Superior temporal gyrus (tissue), 1 donor: ENCODE measurements at regions not wholly inside any gene's neighbourhood (a gene's known extent, or its start where the extent isn't known, plus 50 kb on each side); places are given as distances from the start of the nearest gene placed in this dataset.

Experiments used
- DNase-seq: peaks from one replicate; pipeline ENCODE4 v3.0.0-alpha.2; 2016; ENCODE audit errors: extremely low spot score

DNA sequence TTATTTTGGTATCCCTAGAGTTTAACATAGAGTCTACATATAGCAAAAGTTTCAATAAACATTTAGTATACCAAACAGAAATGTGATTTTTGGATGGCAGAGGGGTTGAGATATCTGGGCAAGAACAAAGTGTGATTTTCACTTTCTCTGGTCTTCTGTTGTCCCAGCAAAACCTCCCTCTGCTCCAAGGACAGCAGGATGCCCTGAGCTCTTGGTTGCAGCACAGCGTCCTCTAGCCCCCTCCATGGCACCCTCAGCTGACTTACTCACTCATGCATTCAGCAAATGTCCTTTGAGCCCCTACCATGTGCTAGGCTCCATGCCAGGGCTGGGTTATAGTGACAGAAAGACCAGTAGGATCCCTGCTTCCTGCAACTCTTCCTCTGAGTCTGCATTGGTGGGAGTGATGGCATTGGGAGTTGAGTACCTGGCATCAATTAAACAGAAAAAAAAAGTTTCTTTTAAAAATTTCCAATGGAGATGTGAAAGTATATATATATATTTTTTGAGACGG, 104.8 kb upstream of the UBL3 start:
- no peak for DNase-seq

DNA sequence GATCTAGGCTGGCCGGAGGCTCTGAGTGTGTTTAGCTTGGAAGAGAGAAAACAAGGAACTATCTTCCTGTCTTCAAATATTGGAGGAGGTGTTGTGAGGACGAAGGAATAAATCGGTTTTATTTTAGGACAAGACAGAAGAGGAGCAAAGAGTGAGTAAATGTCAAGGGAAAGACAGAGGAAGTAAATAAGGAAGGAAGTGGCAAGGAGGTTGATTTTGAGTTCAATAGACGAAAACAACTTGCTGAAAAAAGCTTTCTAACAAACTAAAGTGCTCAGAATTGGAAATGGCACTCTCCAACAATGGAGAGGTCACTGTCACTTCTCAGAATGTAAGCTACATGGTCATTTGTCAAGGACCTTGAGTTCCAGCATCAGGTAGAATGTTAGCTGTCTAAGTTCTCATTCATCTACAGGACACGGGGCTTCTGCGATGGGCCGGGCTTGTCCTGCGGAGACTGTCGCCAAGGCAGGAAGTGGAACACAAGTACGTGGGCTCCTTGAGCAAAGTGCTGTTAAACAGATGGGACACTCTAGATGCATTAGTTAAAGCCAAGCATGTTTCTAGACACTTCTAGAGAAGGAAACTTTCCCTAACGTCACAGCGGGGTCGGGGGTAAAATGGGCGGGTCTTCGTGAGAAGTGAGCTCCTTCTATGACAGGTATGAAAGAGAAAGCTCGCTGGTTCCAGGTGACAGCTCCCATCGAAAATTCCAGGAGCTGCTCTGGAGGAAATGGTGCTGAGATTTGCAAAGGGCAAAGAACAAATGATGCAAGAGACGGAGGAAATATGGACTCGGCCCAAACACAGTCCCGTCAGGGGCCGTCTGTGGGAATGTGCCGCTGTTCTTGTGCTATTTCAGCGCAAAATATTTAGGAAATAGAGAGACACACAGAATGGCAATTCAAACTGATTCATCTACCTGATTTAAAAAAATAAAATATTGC, 103.9 kb upstream of the UBL3 start:
- DNase-seq: no peak

DNA sequence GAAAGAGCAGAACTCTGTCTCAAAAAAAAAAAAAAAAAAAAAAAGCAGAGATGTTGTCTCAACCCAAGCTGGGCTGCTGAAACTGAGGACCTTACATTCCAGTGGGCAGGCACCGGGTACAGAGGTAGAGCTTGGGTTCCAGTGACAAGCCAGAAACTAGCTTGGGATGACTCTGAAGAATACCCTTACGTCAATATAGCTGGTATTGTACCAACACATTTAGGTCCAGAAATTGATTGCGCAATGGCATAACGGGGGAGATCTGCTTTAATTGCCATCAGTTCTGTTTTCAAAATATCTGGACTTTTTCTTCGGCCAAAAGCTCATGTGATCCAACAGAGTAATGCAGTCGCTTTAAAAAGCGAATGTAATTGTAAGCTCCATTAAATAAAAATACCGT, 103.1 kb upstream of the UBL3 start:
- no peak for DNase-seq

DNA sequence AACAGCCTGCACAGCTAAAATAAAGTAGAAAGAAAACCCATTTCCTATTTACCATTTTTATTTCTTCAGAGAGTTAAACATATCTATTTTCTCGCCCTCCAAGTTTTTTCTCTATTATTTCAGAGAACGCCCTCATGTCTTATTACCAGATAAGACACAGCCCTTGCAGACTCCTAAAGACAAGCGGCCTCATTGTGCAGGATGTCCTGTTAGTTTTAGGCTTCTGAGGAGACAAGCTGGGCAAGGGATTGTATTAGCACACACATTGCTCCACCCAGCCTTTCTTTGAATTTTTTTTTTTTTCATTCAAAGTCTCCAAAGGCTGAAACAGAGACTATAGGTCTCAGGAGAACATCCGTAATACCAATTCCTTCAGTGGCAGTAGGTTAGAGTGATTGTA, 101.8 kb upstream of the UBL3 start:
- DNase-seq: no peak

DNA sequence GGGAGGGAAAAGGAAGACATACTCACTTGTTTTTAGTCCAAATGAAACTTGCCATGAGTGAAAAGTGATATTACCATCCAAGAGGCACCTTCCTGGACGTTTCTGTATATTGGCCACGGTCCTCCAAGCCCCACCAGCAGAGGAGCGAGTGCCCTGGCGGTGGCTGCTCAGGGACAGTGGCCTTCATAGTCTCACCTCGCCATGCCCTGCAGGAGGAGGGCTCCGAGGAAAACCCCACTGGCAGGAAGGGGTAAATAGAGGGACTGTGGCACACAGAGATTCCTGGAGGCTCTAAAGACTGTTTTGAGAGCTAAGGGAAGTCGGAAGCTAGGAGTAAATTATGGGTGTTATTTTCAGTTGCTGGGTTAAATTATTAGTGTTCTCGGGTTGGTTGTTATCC, 98.4 kb upstream of the UBL3 start:
- DNase-seq: no peak

DNA sequence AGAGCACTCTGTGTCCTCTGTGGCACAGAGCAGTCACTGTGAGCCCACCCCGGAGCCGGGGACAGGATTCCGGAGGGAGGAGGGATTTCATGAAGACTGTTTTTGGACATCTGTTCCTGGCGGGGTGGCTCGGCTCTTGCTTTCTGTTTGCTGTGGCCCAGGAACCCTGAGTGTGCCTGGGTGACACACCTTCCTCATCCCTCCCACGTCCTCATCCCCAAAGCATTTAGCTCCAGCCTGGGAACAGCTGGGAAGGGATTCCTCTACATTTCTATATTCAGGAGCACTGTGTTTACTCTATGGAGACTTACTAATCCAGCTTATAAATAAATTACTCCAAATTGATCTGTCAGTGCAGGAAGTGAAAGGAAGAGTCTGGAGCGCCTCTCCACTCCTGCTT, 97.8 kb upstream of the UBL3 start:
- no peak for DNase-seq

DNA sequence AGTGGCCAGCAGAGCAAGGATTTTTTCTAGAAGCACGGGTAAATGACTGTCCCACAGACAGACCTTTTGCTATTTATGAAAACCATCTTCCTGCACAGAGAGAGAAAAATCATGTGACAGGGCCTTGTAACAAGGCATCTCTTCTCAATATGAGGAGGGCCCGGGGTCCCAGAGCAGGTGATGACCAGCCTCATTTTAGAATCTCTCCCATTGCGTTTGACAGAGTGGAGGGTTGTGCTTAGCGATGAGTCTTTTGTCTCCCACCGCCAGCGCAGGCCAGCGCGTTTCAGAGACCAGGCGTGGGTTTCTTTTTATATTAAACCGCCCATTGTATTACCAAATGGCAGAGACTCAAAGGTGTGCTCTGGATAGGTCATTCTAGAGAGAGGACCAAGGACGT, 97.4 kb upstream of the UBL3 start:
- DNase-seq: no peak

DNA sequence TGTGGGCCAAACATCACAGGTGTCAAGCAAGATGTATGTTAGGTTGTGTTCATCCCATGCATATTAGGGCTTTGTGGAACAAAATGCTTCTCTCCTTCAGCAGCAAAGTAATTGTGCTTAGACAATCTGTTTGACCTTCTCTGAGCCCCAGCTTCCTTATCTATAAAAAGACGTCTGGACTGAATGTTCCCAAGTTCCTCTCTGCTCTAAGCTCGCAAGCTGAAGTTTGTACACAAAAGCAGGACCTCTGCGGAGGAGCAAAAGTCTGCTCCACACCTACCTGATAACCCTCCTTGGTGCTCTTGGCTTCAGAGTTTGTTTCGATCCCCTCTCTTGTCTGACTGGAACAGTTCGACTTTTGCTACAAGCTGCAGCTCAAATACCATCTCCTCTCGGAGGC, 95.7 kb upstream of the UBL3 start:
- DNase-seq: no peak

DNA sequence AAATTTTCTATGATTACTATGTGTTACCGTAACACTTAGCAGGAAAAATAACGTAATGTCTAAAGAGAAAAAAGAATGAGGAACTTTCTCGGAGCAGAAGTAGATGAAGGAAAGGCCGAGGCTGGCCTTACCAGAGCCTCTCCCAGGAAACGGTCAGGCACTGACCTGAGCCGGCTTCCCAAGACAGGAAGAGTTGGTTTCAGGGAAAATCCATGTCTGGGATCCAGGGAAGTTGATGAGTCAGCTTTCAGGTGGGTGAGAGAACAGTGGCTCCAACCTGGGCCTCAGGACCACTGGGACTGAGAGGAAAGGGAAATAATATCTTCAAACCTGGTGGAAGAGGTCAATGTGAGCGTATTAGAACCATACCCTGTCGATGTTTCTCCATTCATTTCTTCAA, 93.3 kb upstream of the UBL3 start:
- DNase-seq: no peak

DNA sequence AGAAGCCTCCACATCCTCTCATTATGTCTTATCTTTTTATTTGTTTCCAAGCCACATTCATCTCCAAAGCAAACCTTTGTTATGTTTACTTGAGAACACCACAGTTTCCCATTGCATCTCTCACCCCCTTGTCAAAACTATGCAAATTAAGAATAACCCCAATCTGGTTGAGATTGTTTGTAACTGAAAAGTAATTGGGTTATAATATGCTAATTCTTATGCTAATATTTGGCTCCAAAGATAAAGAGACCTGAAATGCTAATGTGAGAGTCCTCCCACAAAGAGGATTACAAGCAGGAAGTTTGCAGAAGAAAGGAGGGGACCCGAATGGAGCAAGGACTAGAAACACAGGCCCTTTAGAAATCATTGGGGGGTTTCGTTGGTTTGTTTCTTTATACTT, 92.9 kb upstream of the UBL3 start:
- no peak for DNase-seq

DNA sequence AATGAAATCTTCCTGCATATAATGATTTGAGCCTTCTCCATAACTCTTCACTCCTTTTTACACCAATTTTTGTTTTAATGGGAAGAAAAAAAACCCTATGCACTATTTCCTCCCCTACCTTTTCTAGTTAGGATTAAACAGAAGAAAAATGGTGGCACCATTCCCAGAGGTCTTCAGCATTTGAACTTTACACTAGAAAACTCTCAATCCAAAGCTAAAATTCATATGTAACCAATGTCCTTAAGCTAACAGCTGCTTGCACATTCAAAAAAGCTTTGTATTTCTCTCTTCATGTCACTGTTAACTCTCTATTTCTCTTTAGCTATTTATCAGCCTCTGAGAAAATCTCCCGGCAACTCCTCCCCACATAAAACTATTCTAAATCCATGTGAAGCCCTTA, 90.3 kb upstream of the UBL3 start:
- DNase-seq: no peak

DNA sequence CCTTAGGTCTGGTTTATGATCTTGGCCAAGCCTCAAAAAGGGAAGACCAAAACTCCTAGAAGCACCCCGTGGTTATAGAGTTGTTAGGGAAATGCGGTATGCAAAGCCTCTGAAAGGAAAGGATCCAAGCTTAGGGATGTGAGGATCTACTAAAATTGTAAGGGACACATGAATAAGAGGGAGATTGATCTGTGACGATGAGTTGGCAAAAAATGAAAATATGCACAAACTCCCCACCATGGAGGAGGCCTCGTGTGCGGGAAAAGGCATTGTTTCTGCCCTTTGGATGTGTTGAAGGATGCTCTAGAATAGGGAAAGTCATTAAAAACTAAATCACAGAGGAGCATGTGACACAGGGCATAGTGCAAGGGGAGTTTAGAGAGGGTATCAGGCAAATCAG, 88.7 kb upstream of the UBL3 start:
- no peak for DNase-seq

DNA sequence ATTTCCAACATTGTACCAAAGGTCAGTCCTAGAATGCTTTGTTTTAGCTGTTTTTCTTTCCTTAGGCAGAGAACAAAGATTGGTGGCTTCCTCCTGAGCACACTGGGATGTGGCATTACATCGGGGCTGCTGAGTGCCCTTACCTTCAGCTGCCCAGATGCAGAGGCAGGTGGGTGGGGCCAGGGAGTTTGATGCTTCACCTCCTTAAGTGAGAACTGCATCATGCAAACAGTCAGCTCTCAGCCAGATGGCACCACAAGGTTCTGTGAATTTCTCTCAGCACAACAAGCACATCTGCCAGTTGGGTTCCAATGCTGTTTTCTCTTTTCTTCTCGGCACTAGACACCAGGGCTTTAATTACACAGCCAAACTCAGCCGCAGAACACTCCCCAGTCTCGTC, 87.4 kb upstream of the UBL3 start:
- no peak for DNase-seq

DNA sequence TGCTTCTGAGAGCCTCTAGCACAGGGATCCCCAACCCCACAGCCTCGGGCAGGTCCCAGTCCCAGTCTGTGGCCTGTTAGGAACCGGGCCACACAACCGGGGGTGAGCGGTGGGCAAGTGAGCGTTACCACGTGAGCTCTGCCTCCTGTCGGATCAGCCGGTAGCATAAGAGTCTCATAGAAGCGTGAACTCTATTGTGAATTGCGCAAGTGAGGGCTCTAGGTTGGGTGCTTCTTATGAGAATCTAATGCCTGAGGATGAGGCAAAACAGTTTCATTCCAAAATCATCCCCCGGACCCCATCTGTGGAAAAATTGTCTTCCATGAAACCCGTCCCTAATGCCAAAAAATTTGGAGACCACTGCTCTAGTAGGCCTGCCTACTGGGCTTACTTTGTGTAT, 87.0 kb upstream of the UBL3 start:
- DNase-seq: no peak

DNA sequence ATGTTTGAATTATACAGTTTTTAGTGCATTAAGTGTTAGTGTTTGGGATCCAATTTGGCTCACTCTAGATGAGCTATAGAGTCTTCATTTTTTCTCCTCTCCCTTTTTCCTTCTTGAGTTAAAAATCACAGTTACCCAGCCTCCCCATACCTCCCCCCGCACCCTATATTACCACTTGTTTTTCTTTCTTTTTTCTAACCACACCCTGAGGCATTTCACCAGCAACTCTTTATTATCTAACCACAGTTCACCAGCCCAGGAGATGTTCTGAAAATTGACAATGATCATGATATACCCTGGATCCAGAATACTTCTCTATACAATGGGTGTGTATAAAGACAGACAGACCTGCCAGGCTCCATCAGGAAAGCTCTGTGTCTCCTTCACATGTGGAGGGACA, 86.5 kb upstream of the UBL3 start:
- no peak for DNase-seq

DNA sequence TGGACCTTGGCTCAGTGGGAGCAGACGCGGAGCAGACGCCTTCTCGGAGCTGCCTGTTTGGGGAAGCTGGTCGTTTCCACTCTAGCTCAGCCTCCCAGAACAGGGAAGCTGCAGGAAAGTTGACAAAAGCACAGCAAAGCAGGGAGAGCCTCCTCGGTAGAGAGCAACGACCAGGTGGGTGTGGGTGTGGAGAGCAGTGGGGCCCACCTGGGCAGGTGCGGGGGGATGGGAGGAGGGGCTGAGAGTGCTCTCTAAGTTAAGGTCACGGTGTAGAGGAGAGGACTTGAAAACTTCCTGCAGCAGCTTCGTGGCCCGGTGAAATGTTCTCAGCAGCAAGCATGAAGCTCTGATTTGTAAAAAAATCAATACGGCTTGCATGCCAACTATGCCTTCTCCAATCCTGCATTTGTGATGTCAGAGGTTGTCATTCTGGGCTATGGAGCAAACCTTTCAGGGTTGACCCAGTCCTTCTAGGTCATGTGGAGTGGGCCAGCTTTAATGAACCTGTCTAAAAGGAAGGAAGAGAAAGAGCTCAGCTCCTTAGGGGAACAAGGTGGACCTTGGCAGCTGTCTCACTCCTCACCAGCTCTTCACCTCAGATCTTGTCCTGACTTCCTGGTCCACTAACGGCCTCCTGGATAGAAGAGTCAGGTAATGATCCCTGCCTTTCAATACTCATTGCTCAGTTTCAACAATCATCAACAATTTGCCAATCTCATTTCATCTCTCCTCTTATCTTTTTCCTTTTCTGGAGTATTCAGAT, 85.8 kb upstream of the UBL3 start:
- no peak for DNase-seq

DNA sequence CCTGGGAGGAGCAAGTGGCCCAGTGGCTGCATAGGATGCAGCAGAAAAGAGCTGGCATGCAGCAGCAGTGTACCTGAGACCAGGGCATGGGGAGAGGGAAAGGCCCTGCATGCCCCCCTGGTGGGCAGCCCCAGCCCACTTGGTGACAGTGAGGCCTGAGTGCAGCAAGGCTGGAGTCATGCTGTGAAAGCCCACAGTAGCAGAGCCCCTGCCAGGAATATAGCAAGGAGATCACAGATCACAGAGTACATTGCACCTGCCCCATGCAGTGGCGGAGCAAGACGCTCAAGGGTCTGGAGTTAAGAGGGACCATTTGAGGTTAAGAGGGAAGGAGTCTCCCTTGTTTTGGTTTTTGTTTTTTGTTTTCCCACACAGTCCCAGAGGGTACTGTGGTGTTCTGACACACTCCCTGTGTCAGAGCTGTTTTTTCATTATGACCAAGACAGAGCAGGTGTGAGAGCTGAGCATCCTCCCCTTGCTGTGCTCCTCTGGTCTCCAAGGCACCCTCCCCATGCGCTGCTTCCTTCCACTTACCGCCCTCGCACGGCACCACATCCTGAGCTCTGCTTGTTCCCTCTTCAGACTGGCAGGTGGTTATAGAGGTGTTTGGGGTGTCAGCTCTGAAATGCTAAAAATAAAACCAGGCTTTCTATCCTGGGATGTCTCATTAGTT, 85.0 kb upstream of the UBL3 start:
- no peak for DNase-seq

DNA sequence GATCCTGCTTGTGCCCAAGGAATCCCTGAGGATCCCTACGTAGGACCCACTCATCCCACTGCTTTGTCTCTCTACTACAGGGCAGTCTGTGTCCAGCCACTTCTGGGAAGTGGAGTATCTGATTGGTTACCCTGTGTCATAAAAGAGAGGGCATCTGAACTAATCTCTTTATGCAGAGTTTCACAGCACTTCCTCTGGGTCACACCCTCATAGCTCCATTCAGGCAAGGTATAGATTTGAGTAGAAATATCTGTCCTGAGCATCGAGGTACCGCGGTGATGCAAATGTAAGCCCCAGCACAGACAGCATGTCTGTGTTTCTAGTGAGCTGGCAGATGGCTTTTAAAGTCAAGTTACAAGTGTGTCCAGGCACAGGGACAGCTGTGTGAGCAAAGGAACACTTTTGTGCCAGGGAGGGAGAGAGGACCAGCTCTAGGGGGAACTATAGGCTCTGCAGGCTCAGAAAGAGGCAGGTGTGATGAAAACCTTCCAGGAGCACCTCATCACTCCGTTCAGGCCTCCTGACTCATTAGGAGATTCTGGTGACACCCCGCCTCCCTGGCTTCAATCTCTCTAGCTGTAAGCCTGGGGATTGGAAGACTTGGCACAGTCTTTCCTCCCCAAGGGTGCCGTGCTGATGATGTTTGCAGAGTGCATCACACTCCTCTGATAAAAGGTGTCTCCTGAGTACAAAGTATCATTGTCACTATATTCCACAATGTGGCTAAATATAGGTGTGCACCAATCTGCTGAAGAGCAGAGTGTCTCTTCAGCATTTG, 84.3 kb upstream of the UBL3 start:
- DNase-seq: no peak

DNA sequence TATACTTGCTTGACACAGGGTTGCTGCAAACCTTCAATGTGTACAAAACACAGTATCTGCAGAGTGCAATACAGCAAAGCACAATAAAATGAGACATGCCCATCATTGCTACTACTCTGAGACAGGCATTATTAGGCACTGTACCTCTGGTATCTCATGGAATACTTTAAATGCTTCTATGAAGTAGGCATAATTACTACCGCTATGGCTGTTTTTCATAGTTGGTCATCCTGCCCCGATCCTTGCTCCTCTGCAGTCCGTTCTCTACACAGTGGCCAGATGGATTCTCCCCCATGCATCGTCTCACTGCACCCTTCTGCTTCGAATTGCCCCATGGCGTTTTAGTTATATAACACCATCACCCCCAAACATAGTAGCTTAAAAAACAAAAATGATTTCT, 83.0 kb upstream of the UBL3 start:
- DNase-seq: no peak

DNA sequence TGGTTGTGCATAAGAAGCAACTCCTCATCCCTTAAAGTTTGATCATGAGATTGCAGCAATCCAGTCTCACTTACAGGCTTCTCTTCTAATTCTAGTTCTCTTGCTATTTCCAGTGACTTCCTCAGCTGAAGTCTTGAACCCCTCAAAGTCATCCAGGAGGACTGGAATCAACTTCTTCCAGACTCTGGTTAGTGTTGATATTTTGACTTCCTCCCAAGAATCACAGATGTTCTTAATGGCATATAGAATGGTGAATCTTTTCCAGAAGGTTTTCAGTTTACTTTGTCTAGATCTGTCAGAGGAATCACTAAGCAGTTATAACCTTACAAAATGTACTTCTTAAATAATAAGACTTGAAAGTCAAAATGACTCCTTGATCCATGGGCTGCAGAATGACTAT, 81.3 kb upstream of the UBL3 start:
- no peak for DNase-seq

DNA sequence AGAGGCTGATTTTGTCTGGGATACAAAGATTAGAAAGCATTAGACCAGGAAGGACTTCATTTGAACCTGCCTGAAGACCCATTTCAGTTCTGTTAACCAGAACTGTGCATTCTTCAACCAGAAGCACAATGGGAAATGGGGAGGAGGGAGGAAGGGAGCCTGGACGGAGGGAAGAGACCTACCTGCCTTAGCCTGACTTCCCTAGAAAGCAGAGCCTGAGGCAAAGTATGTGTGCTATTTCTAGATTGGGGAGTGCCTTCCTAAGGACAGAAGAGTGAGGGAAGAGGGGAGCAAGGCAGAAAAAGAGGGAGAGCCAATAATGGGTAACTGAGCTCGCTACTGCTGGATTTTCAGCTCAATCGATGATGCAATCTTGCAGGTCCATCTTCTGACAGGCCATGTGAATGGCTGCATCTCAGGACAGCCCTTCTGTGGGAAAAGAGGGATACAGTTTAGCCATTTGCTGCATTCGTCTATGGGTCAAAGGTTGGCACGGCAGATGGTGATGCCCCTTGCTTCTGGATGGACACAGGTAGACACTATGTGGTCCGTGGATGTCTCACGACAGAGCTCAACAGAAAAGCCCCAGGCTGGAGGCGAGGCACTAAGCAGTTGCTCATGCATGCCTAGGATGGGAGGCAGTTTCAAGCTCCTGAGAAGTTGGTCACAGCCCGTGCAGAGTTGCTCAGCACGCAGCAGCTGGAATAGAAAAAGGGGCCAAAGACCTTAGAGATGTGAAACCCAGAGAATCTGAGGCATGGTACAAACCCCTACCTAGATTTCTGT, 78.8 kb upstream of the UBL3 start:
- DNase-seq: no peak
